H1 (cell line): ENCODE measurements at regions not wholly inside any gene's neighbourhood (a gene's known extent, or its start where the extent isn't known, plus 50 kb on each side); places are given as distances from the start of the nearest gene placed in this dataset.

Source experiments
- CTCF ChIA-PET: fragments of 300-600 bp; sonication (Branson Sonifier 250); formaldehyde crosslinking; loops from one replicate; lab custom pipeline; 2021; ENCODE audit not compliant: partially characterized antibody; lab: Charles Lee
- POLR2A ChIA-PET: fragments of 300-600 bp; sonication (Branson Sonifier 250); formaldehyde crosslinking; loops from one replicate; lab custom pipeline; 2021; ENCODE audit warnings: inconsistent platforms; ENCODE audit not compliant: partially characterized antibody; lab: Charles Lee
- DNase-seq, 2 experiments: peaks; one replicate each; pipeline versions ENCODE4 v3.0.0 to v3.0.0-alpha.2; 2010 to 2022; ENCODE audit warnings: low spot score in 2 of 2, low read depth in 1 of 2, mixed read lengths in 1 of 2
- FAIRE-seq: peaks from 2 replicates; lab custom pipeline; 2011; peaks lifted over from hg19 to GRCh38; lab: Jason Lieb, UNC
- H2AFZ ChIP-seq: 2 replicates; pipeline ENCODE4 v1.8.1; 2012; ENCODE audit warnings: low read length, inconsistent platforms
- H2AK5ac ChIP-seq: 2 replicates; pipeline ENCODE4 v1.6.1; 2013; ENCODE audit warnings: low read depth, low read length
- H2BK120ac ChIP-seq: replicated peaks from 2 replicates; pipeline ENCODE3; 2013; ENCODE audit warnings: low read depth, low read length, inconsistent platforms
- H2BK12ac ChIP-seq: 2 replicates; pipeline ENCODE4 v1.6.1; 2013; ENCODE audit warnings: low read depth, low read length
- H2BK15ac ChIP-seq: 2 replicates; pipeline ENCODE4 v1.6.1; 2013; ENCODE audit warnings: low read length
- H2BK20ac ChIP-seq: 2 replicates; pipeline ENCODE4 v1.6.1; 2013; ENCODE audit warnings: low read length
- H2BK5ac ChIP-seq: 2 replicates; pipeline ENCODE4 v1.6.1; 2013; ENCODE audit warnings: low read depth, low read length
- H3K14ac ChIP-seq: 2 replicates; pipeline ENCODE4 v1.6.1; 2013; ENCODE audit warnings: inconsistent platforms; ENCODE audit not compliant: insufficient read length
- H3K18ac ChIP-seq: 2 replicates; pipeline ENCODE4 v1.6.1; 2013; ENCODE audit warnings: low read length; ENCODE audit errors: extremely low read depth
- H3K23ac ChIP-seq: 2 replicates; pipeline ENCODE4 v1.6.1; 2013; ENCODE audit warnings: inconsistent platforms; ENCODE audit not compliant: insufficient read length
- H3K23me2 ChIP-seq: 2 replicates; pipeline ENCODE4 v1.6.1; 2013; ENCODE audit warnings: low read depth, low read length
- H3K27ac ChIP-seq: 2 replicates; pipeline ENCODE4 v1.6.1; 2011; ENCODE audit warnings: low read depth, low read length, inconsistent platforms
- H3K27me3 ChIP-seq, 4 experiments: replicated peaks in 1 of 4; 1 replicate in 1 of 4; 2 replicates in 3 of 4; pipeline versions ENCODE4 v1.6.1 to v1.8.1; 2011 to 2013; ENCODE audit warnings: low read length in 3 of 4, mild to moderate bottlenecking in 3 of 4, inconsistent platforms in 2 of 4, mixed read lengths in 2 of 4, moderate library complexity in 1 of 4; ENCODE audit not compliant: control insufficient read depth in 3 of 4, insufficient read depth in 3 of 4; ENCODE audit errors: extremely low read depth in 1 of 4
- H3K36me3 ChIP-seq, 4 experiments: 2 replicates each; pipeline versions ENCODE4 v1.6.1 to v1.8.1; 2011 to 2013; ENCODE audit warnings: mild to moderate bottlenecking in 4 of 4, low read length in 3 of 4, moderate library complexity in 2 of 4, control low read depth in 1 of 4, inconsistent platforms in 1 of 4; ENCODE audit not compliant: insufficient read depth in 4 of 4, control insufficient read depth in 2 of 4
- H3K4ac ChIP-seq: replicated peaks from 2 replicates; pipeline ENCODE3; 2013; ENCODE audit warnings: low read length, low read depth, mixed read lengths, inconsistent platforms; ENCODE audit not compliant: insufficient read length
- H3K4me1 ChIP-seq, 4 experiments: replicated peaks in 1 of 4; 1 replicate in 1 of 4; 2 replicates in 3 of 4; pipeline versions ENCODE4 v1.6.1 to v1.8.1; 2011 to 2013; ENCODE audit warnings: low read length in 3 of 4, inconsistent platforms in 2 of 4, mixed read lengths in 1 of 4; ENCODE audit not compliant: insufficient read depth in 4 of 4, control insufficient read depth in 3 of 4
- H3K4me2 ChIP-seq, 2 experiments: 2 replicates each; pipeline versions ENCODE4 v1.6.1 to v1.8.1; 2011 to 2013; ENCODE audit warnings: low read depth in 2 of 2, low read length in 2 of 2, control low read depth in 1 of 2, inconsistent platforms in 1 of 2, mild to moderate bottlenecking in 1 of 2; ENCODE audit not compliant: insufficient read depth in 1 of 2
- H3K4me3 ChIP-seq, 4 experiments: fragments of 200-600, 300-600 bp in 1 of 4; sonication (generic), shearing (Covaris generic), sonication (Bioruptor Twin) in 1 of 4; 2 replicates each; pipeline versions ENCODE4 v1.5.1 to v1.8.1; 2011 to 2016; ENCODE audit warnings: low read length in 4 of 4, low read depth in 3 of 4, control low read depth in 2 of 4, inconsistent platforms in 2 of 4, mild to moderate bottlenecking in 2 of 4, mixed read lengths in 1 of 4, moderate library complexity in 1 of 4; ENCODE audit not compliant: insufficient read depth in 2 of 4; ENCODE audit errors: extremely low read depth in 1 of 4
- H3K56ac ChIP-seq: replicated peaks from 2 replicates; pipeline ENCODE3; 2013; ENCODE audit warnings: low read depth, mild to moderate bottlenecking, mixed read lengths, low read length, inconsistent platforms; ENCODE audit not compliant: insufficient read length
- H3K79me1 ChIP-seq: 2 replicates; pipeline ENCODE4 v1.6.1; 2013; ENCODE audit warnings: low read depth, low read length, control low read depth
- H3K79me2 ChIP-seq, 2 experiments: 2 replicates each; pipeline versions ENCODE4 v1.6.1 to v1.8.1; 2012 to 2013; ENCODE audit warnings: low read length in 2 of 2, mild to moderate bottlenecking in 2 of 2, inconsistent platforms in 1 of 2; ENCODE audit not compliant: insufficient read depth in 2 of 2, control insufficient read depth in 1 of 2
- H3K9ac ChIP-seq, 4 experiments: replicated peaks in 1 of 4; 1 replicate in 1 of 4; 2 replicates in 3 of 4; pipeline versions ENCODE4 v1.6.1 to v1.8.1; 2011 to 2013; ENCODE audit warnings: low read depth in 3 of 4, low read length in 3 of 4, control low read depth in 2 of 4, mild to moderate bottlenecking in 2 of 4, moderate library complexity in 2 of 4, inconsistent platforms in 1 of 4; ENCODE audit errors: extremely low read depth in 1 of 4
- H3K9me3 ChIP-seq, 2 experiments: 2 replicates each; pipeline versions ENCODE4 v1.6.1 to v1.8.1; 2012 to 2013; ENCODE audit warnings: mild to moderate bottlenecking in 2 of 2, moderate library complexity in 2 of 2, control low read depth in 1 of 2, inconsistent platforms in 1 of 2, low read depth in 1 of 2, low read length in 1 of 2, mixed read lengths in 1 of 2; ENCODE audit not compliant: insufficient read depth in 2 of 2
- H4K20me1 ChIP-seq, 2 experiments: replicated peaks in 1 of 2; 2 replicates each; pipeline versions ENCODE3 to v1.8.1; 2011 to 2013; ENCODE audit warnings: inconsistent platforms in 2 of 2, low read length in 2 of 2, mild to moderate bottlenecking in 1 of 2; ENCODE audit not compliant: insufficient read depth in 2 of 2, control insufficient read depth in 1 of 2
- H4K5ac ChIP-seq: 2 replicates; pipeline ENCODE4 v1.6.1; 2013; ENCODE audit warnings: low read length, low read depth, mixed read lengths, inconsistent platforms; ENCODE audit not compliant: insufficient read length
- H4K8ac ChIP-seq: 2 replicates; pipeline ENCODE4 v1.8.0; 2013; ENCODE audit warnings: mild to moderate bottlenecking, moderate library complexity, low read length, inconsistent platforms; ENCODE audit not compliant: insufficient read depth; ENCODE audit errors: extremely low read depth
- H4K91ac ChIP-seq: replicated peaks from 2 replicates; pipeline ENCODE3; 2013; ENCODE audit warnings: low read length, mixed read lengths, inconsistent platforms; ENCODE audit not compliant: insufficient read length
- CEBPB ChIP-seq: IDR thresholded peaks from 2 replicates; pipeline ENCODE4 v1.6.1; 2012; ENCODE audit warnings: low read depth, low read length
- WGBS, 2 experiments: shearing (Covaris generic) in 1 of 2; methylation state at CpG; one replicate each; pipeline versions ENCODE4 v1.1.6 to v1.1.7; 2013 to 2015; ENCODE audit warnings: low lambda C conversion rate in 2 of 2, mixed read lengths in 2 of 2, inconsistent platforms in 1 of 2, low coverage in 1 of 2, missing lambda C conversion rate in 1 of 2; ENCODE audit not compliant: insufficient replicate concordance in 2 of 2, insufficient coverage in 1 of 2, insufficient read length in 1 of 2; ENCODE audit errors: extremely low coverage in 1 of 2, missing lambda C conversion rate in 1 of 2; 5-methylcytosine and 5-hydroxymethylcytosine counted together

DNA sequence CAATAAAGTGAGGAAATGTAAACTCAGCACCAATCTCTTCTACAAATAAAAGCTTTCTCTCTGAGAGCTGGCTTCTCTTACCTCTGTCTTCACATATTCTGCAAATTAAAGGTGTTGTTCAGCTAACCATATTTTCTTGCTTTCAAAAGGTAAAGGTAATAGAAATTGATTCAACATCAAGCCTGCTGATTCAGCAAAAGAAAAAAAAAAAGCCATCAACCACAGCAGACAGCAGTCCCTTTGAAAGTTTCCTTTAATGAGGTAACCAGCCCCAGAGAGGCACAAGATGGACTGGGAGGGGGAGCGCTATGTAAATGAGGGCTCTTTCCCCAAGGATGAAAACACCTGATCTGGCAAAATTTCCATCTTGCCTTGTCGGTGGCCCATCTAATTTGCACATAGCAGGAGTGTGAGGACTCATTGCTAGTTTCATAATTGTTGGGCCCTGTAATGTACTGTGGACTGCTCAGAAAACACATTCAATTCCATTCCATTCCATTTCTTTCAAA, 154.9 kb upstream of the SOX11 start:
- Histone ChIP-seq H2BK15ac (no peak overlapping the region), H3K79me2 (no peaks in the 10 kb centered on the region), H3K23ac (no peak overlapping the region), H2BK20ac (no peak overlapping the region), H3K18ac (no peak overlapping the region), H3K4me2 (no peak overlapping the region), H4K5ac (no peak overlapping the region), H2BK12ac (no peak overlapping the region), H2BK5ac (no peak overlapping the region), H2AFZ (no peak overlapping the region), H3K14ac (no peak overlapping the region), H3K23me2 (no peaks in the 10 kb centered on the region), H3K27ac (no peak overlapping the region), H3K56ac (no peak overlapping the region), H3K27me3 (no peaks in the 10 kb centered on the region), H2BK120ac (no peak overlapping the region), H3K4me1 (peaks cover 2 to 12% (median 6%) of the 10 kb centered on the region in 4 experiments; a peak in 5 of 7 replicates), H4K20me1 (no peaks in the 10 kb centered on the region), H3K9me3 (no peaks in the 10 kb centered on the region), H3K79me1 (no peaks in the 10 kb centered on the region), H4K91ac (no peak overlapping the region), H3K36me3 (no peaks in the 10 kb centered on the region), H3K9ac (no peak overlapping the region), H2AK5ac (no peak overlapping the region), H3K4ac (no peak overlapping the region), H3K4me3 (no peak overlapping the region), H4K8ac (no peak overlapping the region)
- ChIA-PET CTCF (interaction anchor here (0.6 kb wide), 1 partner anchor 252 kb away, joined by 3 read pairs; no protein-coding TSS in a partner anchor), POLR2A (no interaction called here)
- FAIRE-seq: no peak
- WGBS, 2 experiments: 71% methylated on average over 2 of the region's 2 CpGs; no CpG with 5 or more reads in 1 of the 2 experiments
- no peak for DNase-seq
- TF ChIP-seq CEBPB: no peak
